Erythroblast (primary cell): ENCODE measurements at regions not wholly inside any gene's neighbourhood (a gene's known extent, or its start where the extent isn't known, plus 50 kb on each side); places are given as distances from the start of the nearest gene placed in this dataset.

Experiments
- GATA1 ChIP-seq: IDR thresholded peaks from 2 replicates; pipeline ENCODE4 v1.6.1; 2011; ENCODE audit warnings: low read depth, mild to moderate bottlenecking, control low read depth, low read length, moderate library complexity
- POLR2A ChIP-seq: IDR thresholded peaks from 2 replicates; pipeline ENCODE4 v1.6.1; 2011; ENCODE audit warnings: mild to moderate bottlenecking, low read length

- TF ChIP-seq POLR2A, result no peak
- no peak for TF ChIP-seq GATA1
Measured at GRCh38 chr12:20063116-20063515, 305.2 kb upstream of the PDE3A start.
